HG03457 (cell line): ENCODE measurements at regions not wholly inside any gene's neighbourhood (a gene's known extent, or its start where the extent isn't known, plus 50 kb on each side); places are given as distances from the start of the nearest gene placed in this dataset.
A peak's percentile ranks its signal among the peaks of the same experiment; 100 is the strongest.
"Not testable (repeated sequence)": the region's sequence is repeated elsewhere in the genome, so short reads cannot be mapped to it uniquely, and the experiment has no call there.

ENCODE experiments used
- ATAC-seq: cut with Tn5 transposase; IDR thresholded peaks from one replicate; pipeline ENCODE4 v1.9.1; 2021; ENCODE audit warnings: moderate number of reproducible peaks; ENCODE audit not compliant: unreplicated experiment

- ATAC-seq: no peak
Measured at GRCh38 chr4:22573198-22573597, 57.3 kb upstream of the ADGRA3 start.

- no peak for ATAC-seq
Measured at GRCh38 chr4:22573641-22574040, 57.8 kb upstream of the ADGRA3 start.

GRCh38 chr4:22574424-22574823 lies 58.6 kb upstream of the ADGRA3 start:
- no peak for ATAC-seq

- ATAC-seq: no peak
Measured at GRCh38 chr4:22574880-22575279, 59.0 kb upstream of the ADGRA3 start.

GRCh38 chr4:22587253-22587652 lies 71.4 kb upstream of the ADGRA3 start:
- ATAC-seq: no peak

- ATAC-seq: no peak
Measured at GRCh38 chr4:22593933-22594332, 78.1 kb upstream of the ADGRA3 start.

GRCh38 chr4:22595684-22596083 lies 79.8 kb upstream of the ADGRA3 start:
- peak; percentile 65 for ATAC-seq

- ATAC-seq: no peak
Measured at GRCh38 chr4:22596409-22596808, 80.5 kb upstream of the ADGRA3 start.

- ATAC-seq: no peak
Measured at GRCh38 chr4:22597471-22597870, 81.6 kb upstream of the ADGRA3 start.

- ATAC-seq: not testable (repeated sequence)
Measured at GRCh38 chr4:22598113-22599047, 82.5 kb upstream of the ADGRA3 start.

GRCh38 chr4:22599228-22599928 lies 83.5 kb upstream of the ADGRA3 start:
- ATAC-seq: not testable (repeated sequence)

GRCh38 chr4:22599929-22600432 lies 84.1 kb upstream of the ADGRA3 start:
- not testable (repeated sequence) for ATAC-seq

- ATAC-seq: not testable (repeated sequence)
Measured at GRCh38 chr4:22601638-22602037, 85.8 kb upstream of the ADGRA3 start.

GRCh38 chr4:22607382-22607781 lies 85.4 kb upstream of the GBA3 start:
- ATAC-seq: no peak

GRCh38 chr4:22609951-22610525 lies 82.7 kb upstream of the GBA3 start:
- not testable (repeated sequence) for ATAC-seq

GRCh38 chr4:22614114-22614513 lies 78.6 kb upstream of the GBA3 start:
- no peak for ATAC-seq

GRCh38 chr4:22616516-22616915 lies 76.2 kb upstream of the GBA3 start:
- ATAC-seq: no peak

GRCh38 chr4:22620144-22620543 lies 72.6 kb upstream of the GBA3 start:
- not testable (repeated sequence) for ATAC-seq

- not testable (repeated sequence) for ATAC-seq
Measured at GRCh38 chr4:22621970-22622369, 70.8 kb upstream of the GBA3 start.

GRCh38 chr4:22624002-22624401 lies 68.7 kb upstream of the GBA3 start:
- ATAC-seq: not testable (repeated sequence)

GRCh38 chr4:22625311-22625710 lies 67.4 kb upstream of the GBA3 start:
- ATAC-seq: no peak
